GM13977 (cell line): ENCODE measurements at regions not wholly inside any gene's neighbourhood (a gene's known extent, or its start where the extent isn't known, plus 50 kb on each side); places are given as distances from the start of the nearest gene placed in this dataset.

Experiments used
- DNase-seq: peaks from one replicate; pipeline ENCODE4 v3.0.0; 2012; ENCODE audit warnings: low spot score
- in situ Hi-C: fragments of 300-500 bp; cut with MboI; formaldehyde crosslinking; loops from one replicate; pipeline ENCODE4 v1.12.0; 2022; ENCODE audit warnings: low sequenced_read_pairs, low pct_unique_long_range_greater_than_20kb, mixed read lengths, inconsistent platforms; ENCODE audit not compliant: unreplicated experiment
- TF ChIP-seq, protein P1 (sequence below): IDR thresholded peaks from 2 replicates; pipeline ENCODE4 v1.5.1; 2012; ENCODE audit warnings: mild to moderate bottlenecking, control low read depth; ENCODE audit not compliant: insufficient read depth; ENCODE audit errors: extremely low read depth, missing control alignments

DNA sequence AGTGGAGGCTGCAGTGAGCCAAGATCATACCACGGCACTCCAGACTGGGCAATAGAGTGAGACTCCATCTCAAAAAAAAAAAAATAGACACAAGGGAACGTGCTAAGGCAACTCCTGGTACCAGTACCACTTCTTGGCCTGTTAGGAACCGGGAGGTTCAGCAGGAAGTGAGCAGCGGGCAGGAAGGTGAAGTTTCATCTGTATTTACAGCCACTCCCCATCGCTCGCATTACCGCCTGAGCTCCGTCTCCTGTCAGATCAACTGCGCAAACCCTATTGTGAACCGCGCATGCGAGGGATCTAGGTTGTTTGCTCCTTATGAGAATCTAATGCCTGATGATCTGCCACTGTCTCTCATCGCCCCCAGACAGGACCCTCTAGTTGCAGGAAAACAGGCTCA, 69.9 kb upstream of the FOXK1 start:
- TF ChIP-seq, protein P1, sequence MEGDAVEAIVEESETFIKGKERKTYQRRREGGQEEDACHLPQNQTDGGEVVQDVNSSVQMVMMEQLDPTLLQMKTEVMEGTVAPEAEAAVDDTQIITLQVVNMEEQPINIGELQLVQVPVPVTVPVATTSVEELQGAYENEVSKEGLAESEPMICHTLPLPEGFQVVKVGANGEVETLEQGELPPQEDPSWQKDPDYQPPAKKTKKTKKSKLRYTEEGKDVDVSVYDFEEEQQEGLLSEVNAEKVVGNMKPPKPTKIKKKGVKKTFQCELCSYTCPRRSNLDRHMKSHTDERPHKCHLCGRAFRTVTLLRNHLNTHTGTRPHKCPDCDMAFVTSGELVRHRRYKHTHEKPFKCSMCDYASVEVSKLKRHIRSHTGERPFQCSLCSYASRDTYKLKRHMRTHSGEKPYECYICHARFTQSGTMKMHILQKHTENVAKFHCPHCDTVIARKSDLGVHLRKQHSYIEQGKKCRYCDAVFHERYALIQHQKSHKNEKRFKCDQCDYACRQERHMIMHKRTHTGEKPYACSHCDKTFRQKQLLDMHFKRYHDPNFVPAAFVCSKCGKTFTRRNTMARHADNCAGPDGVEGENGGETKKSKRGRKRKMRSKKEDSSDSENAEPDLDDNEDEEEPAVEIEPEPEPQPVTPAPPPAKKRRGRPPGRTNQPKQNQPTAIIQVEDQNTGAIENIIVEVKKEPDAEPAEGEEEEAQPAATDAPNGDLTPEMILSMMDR, result no peak
- in situ Hi-C loops, result loop anchor here (25.0 kb wide), 1 partner anchor 475 kb away; no protein-coding TSS in a partner anchor
- DNase-seq, result no peak

DNA sequence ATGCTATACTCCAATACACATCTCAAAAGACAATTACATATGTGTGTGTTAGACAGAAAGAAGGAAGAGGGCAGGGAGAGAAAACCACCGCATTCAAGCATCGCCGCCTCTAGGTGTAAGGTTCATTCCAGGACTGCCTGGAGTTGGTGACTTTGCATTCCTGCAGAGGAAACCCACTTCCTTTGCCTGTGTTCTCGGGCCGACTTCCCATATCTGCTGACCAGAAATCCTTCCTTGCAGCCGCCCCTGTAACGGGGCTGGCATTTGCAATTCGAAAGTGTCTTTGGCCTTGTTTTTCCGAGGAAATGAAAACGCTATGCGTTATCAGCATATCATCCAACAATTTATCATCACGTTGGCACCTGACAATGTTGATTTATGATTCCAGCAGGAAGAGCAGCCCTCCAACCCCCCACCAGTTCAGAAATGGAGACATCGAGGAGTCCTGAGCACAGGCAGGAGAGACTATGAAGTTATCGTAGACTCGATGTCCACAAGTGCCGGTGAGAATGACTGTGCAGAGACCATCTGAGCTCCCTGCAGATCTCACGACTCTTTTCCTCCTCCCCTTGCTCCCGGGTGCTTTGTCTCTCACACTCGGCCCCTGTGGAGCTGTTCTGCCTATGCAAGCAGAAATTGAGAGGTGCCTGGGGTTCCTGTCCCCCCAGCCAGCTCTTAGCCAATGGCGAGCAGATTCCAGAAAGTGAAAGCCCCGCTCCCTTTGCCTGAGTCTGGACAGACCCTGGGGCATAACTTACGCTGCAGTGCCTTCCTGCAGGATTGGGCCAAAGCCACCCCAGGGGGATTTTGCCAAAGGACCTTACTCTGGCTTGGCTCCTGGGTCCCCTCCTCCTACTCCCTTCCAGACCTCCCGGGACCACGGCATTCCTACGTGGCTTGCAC, 68.9 kb upstream of the FOXK1 start:
- DNase-seq, result no peak
- in situ Hi-C loops, result loop anchor here (25.0 kb wide), 1 partner anchor 474 kb away; no protein-coding TSS in a partner anchor
- TF ChIP-seq, protein P1, result no peak

- TF ChIP-seq, protein P1, result no peak
- DNase-seq, result no peak
- in situ Hi-C loops, result loop anchor here (25.0 kb wide), 1 partner anchor 473 kb away; no protein-coding TSS in a partner anchor
Measured at GRCh38 chr7:4613846-4614548, 68.1 kb upstream of the FOXK1 start.

GRCh38 chr7:4616116-4616515, 66.0 kb upstream of the FOXK1 start:
- TF ChIP-seq, protein P1, result no peak
- in situ Hi-C loops, result loop anchor here (25.0 kb wide), 1 partner anchor 471 kb away; no protein-coding TSS in a partner anchor
- no peak for DNase-seq

- TF ChIP-seq, protein P1, result no peak
- in situ Hi-C loops, result loop anchor here (25.0 kb wide), 1 partner anchor 466 kb away; no protein-coding TSS in a partner anchor
- DNase-seq, result no peak
Measured at GRCh38 chr7:4621396-4621795, 60.7 kb upstream of the FOXK1 start.

DNA sequence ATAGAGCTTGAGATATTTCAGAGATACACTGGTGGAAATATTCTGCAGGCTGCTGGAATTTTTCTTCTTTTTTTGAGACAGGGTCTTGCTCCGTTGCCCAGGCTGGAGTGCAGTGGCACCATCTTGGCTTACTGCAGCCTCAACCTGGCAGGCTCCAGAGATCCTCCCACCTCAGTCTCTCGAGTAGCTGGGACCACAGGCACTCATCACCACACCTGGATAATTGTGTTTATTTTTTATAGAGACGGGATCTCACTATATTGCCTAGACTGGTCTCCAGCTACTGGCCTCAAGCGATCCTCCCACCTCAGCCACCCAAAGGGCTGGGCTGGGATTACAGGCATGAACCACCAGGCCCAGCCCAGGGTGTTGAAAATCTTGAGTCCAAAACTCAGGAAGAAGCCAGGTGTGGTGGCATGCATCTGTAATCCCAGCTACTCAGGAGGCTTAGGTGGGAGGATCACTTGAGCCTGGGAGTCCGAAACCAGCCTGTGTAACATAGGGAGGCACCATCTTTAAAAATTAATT, 55.7 kb upstream of the FOXK1 start:
- in situ Hi-C loops, result no loop called here

More for the DNA sequence above, 55.7 kb upstream of the FOXK1 start:
- DNase-seq, result no peak
- TF ChIP-seq, protein P1, result no peak
